ENCODE measurements at regions not wholly inside any gene's neighbourhood (a gene's known extent, or its start where the extent isn't known, plus 50 kb on each side); places are given as distances from the start of the nearest gene placed in this dataset.

DNA sequence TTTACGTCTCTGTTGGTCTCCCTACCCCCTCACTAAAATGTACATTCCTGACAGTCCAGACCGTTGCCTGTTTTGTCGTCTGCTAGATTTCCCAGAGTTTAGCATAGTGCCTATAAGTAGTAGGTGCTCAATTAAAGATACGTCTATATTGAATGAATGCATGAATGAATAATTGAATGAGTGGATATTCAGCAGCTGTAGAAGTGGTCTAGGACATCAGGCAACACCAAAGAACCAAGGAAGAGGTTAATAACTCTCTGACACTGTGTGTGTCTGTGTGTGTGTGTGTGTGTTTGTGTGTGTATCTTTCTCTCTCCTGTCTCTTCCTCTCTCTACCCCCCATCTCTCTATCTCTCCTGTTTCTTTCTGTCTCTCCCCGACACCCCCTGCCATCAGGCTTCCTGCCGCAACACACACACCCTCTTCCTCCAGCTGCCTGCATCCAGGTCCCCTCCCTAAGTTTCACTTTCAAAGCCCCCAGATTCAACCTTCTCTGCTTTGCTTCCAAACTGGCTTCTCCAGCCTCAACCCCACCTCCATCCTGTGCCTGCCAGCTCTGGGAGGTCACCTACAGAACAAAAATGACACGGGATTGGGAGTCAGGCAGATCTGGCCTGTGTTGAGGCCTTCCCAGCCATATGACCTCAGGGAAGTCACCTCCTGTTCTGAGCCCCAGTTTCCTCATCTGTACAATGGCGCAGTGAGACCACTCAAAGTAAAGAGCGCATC lies 119.9 kb upstream of the NCOR2 start:
- TF ChIP-seq, protein P1, sequence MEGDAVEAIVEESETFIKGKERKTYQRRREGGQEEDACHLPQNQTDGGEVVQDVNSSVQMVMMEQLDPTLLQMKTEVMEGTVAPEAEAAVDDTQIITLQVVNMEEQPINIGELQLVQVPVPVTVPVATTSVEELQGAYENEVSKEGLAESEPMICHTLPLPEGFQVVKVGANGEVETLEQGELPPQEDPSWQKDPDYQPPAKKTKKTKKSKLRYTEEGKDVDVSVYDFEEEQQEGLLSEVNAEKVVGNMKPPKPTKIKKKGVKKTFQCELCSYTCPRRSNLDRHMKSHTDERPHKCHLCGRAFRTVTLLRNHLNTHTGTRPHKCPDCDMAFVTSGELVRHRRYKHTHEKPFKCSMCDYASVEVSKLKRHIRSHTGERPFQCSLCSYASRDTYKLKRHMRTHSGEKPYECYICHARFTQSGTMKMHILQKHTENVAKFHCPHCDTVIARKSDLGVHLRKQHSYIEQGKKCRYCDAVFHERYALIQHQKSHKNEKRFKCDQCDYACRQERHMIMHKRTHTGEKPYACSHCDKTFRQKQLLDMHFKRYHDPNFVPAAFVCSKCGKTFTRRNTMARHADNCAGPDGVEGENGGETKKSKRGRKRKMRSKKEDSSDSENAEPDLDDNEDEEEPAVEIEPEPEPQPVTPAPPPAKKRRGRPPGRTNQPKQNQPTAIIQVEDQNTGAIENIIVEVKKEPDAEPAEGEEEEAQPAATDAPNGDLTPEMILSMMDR (IDR thresholded peaks at IDR 0.05) = no peak
- TF ChIP-seq POLR2AphosphoS5 (IDR thresholded peaks at IDR 0.05) (no peak), POLR2A (IDR thresholded peaks at IDR 0.05) (no peak)

All from gastroesophageal sphincter (tissue), 3 donors.